H1 (cell line): ENCODE measurements at regions not wholly inside any gene's neighbourhood (a gene's known extent, or its start where the extent isn't known, plus 50 kb on each side); places are given as distances from the start of the nearest gene placed in this dataset.

ENCODE experiments used
- CTCF ChIA-PET: fragments of 300-600 bp; sonication (Branson Sonifier 250); formaldehyde crosslinking; loops from one replicate; lab custom pipeline; 2021; ENCODE audit not compliant: partially characterized antibody; lab: Charles Lee
- POLR2A ChIA-PET: fragments of 300-600 bp; sonication (Branson Sonifier 250); formaldehyde crosslinking; loops from one replicate; lab custom pipeline; 2021; ENCODE audit warnings: inconsistent platforms; ENCODE audit not compliant: partially characterized antibody; lab: Charles Lee
- DNase-seq, 2 experiments: peaks; one replicate each; pipeline versions ENCODE4 v3.0.0 to v3.0.0-alpha.2; 2010 to 2022; ENCODE audit warnings: low spot score in 2 of 2, low read depth in 1 of 2, mixed read lengths in 1 of 2
- FAIRE-seq: peaks from 2 replicates; lab custom pipeline; 2011; peaks lifted over from hg19 to GRCh38; lab: Jason Lieb, UNC
- H2AFZ ChIP-seq: 2 replicates; pipeline ENCODE4 v1.8.1; 2012; ENCODE audit warnings: low read length, inconsistent platforms
- H2AK5ac ChIP-seq: 2 replicates; pipeline ENCODE4 v1.6.1; 2013; ENCODE audit warnings: low read depth, low read length
- H2BK120ac ChIP-seq: replicated peaks from 2 replicates; pipeline ENCODE3; 2013; ENCODE audit warnings: low read depth, low read length, inconsistent platforms
- H2BK12ac ChIP-seq: 2 replicates; pipeline ENCODE4 v1.6.1; 2013; ENCODE audit warnings: low read depth, low read length
- H2BK15ac ChIP-seq: 2 replicates; pipeline ENCODE4 v1.6.1; 2013; ENCODE audit warnings: low read length
- H2BK20ac ChIP-seq: 2 replicates; pipeline ENCODE4 v1.6.1; 2013; ENCODE audit warnings: low read length
- H2BK5ac ChIP-seq: 2 replicates; pipeline ENCODE4 v1.6.1; 2013; ENCODE audit warnings: low read depth, low read length
- H3K14ac ChIP-seq: 2 replicates; pipeline ENCODE4 v1.6.1; 2013; ENCODE audit warnings: inconsistent platforms; ENCODE audit not compliant: insufficient read length
- H3K18ac ChIP-seq: 2 replicates; pipeline ENCODE4 v1.6.1; 2013; ENCODE audit warnings: low read length; ENCODE audit errors: extremely low read depth
- H3K23ac ChIP-seq: 2 replicates; pipeline ENCODE4 v1.6.1; 2013; ENCODE audit warnings: inconsistent platforms; ENCODE audit not compliant: insufficient read length
- H3K23me2 ChIP-seq: 2 replicates; pipeline ENCODE4 v1.6.1; 2013; ENCODE audit warnings: low read depth, low read length
- H3K27ac ChIP-seq: 2 replicates; pipeline ENCODE4 v1.6.1; 2011; ENCODE audit warnings: low read depth, low read length, inconsistent platforms
- H3K27me3 ChIP-seq, 4 experiments: replicated peaks in 1 of 4; 1 replicate in 1 of 4; 2 replicates in 3 of 4; pipeline versions ENCODE4 v1.6.1 to v1.8.1; 2011 to 2013; ENCODE audit warnings: low read length in 3 of 4, mild to moderate bottlenecking in 3 of 4, inconsistent platforms in 2 of 4, mixed read lengths in 2 of 4, moderate library complexity in 1 of 4; ENCODE audit not compliant: control insufficient read depth in 3 of 4, insufficient read depth in 3 of 4; ENCODE audit errors: extremely low read depth in 1 of 4
- H3K36me3 ChIP-seq, 4 experiments: 2 replicates each; pipeline versions ENCODE4 v1.6.1 to v1.8.1; 2011 to 2013; ENCODE audit warnings: mild to moderate bottlenecking in 4 of 4, low read length in 3 of 4, moderate library complexity in 2 of 4, control low read depth in 1 of 4, inconsistent platforms in 1 of 4; ENCODE audit not compliant: insufficient read depth in 4 of 4, control insufficient read depth in 2 of 4
- H3K4ac ChIP-seq: replicated peaks from 2 replicates; pipeline ENCODE3; 2013; ENCODE audit warnings: low read length, low read depth, mixed read lengths, inconsistent platforms; ENCODE audit not compliant: insufficient read length
- H3K4me1 ChIP-seq, 4 experiments: replicated peaks in 1 of 4; 1 replicate in 1 of 4; 2 replicates in 3 of 4; pipeline versions ENCODE4 v1.6.1 to v1.8.1; 2011 to 2013; ENCODE audit warnings: low read length in 3 of 4, inconsistent platforms in 2 of 4, mixed read lengths in 1 of 4; ENCODE audit not compliant: insufficient read depth in 4 of 4, control insufficient read depth in 3 of 4
- H3K4me2 ChIP-seq, 2 experiments: 2 replicates each; pipeline versions ENCODE4 v1.6.1 to v1.8.1; 2011 to 2013; ENCODE audit warnings: low read depth in 2 of 2, low read length in 2 of 2, control low read depth in 1 of 2, inconsistent platforms in 1 of 2, mild to moderate bottlenecking in 1 of 2; ENCODE audit not compliant: insufficient read depth in 1 of 2
- H3K4me3 ChIP-seq, 4 experiments: fragments of 200-600, 300-600 bp in 1 of 4; sonication (generic), shearing (Covaris generic), sonication (Bioruptor Twin) in 1 of 4; 2 replicates each; pipeline versions ENCODE4 v1.5.1 to v1.8.1; 2011 to 2016; ENCODE audit warnings: low read length in 4 of 4, low read depth in 3 of 4, control low read depth in 2 of 4, inconsistent platforms in 2 of 4, mild to moderate bottlenecking in 2 of 4, mixed read lengths in 1 of 4, moderate library complexity in 1 of 4; ENCODE audit not compliant: insufficient read depth in 2 of 4; ENCODE audit errors: extremely low read depth in 1 of 4
- H3K56ac ChIP-seq: replicated peaks from 2 replicates; pipeline ENCODE3; 2013; ENCODE audit warnings: low read depth, mild to moderate bottlenecking, mixed read lengths, low read length, inconsistent platforms; ENCODE audit not compliant: insufficient read length
- H3K79me1 ChIP-seq: 2 replicates; pipeline ENCODE4 v1.6.1; 2013; ENCODE audit warnings: low read depth, low read length, control low read depth
- H3K79me2 ChIP-seq, 2 experiments: 2 replicates each; pipeline versions ENCODE4 v1.6.1 to v1.8.1; 2012 to 2013; ENCODE audit warnings: low read length in 2 of 2, mild to moderate bottlenecking in 2 of 2, inconsistent platforms in 1 of 2; ENCODE audit not compliant: insufficient read depth in 2 of 2, control insufficient read depth in 1 of 2
- H3K9ac ChIP-seq, 4 experiments: replicated peaks in 1 of 4; 1 replicate in 1 of 4; 2 replicates in 3 of 4; pipeline versions ENCODE4 v1.6.1 to v1.8.1; 2011 to 2013; ENCODE audit warnings: low read depth in 3 of 4, low read length in 3 of 4, control low read depth in 2 of 4, mild to moderate bottlenecking in 2 of 4, moderate library complexity in 2 of 4, inconsistent platforms in 1 of 4; ENCODE audit errors: extremely low read depth in 1 of 4
- H3K9me3 ChIP-seq, 2 experiments: 2 replicates each; pipeline versions ENCODE4 v1.6.1 to v1.8.1; 2012 to 2013; ENCODE audit warnings: mild to moderate bottlenecking in 2 of 2, moderate library complexity in 2 of 2, control low read depth in 1 of 2, inconsistent platforms in 1 of 2, low read depth in 1 of 2, low read length in 1 of 2, mixed read lengths in 1 of 2; ENCODE audit not compliant: insufficient read depth in 2 of 2
- H4K20me1 ChIP-seq, 2 experiments: replicated peaks in 1 of 2; 2 replicates each; pipeline versions ENCODE3 to v1.8.1; 2011 to 2013; ENCODE audit warnings: inconsistent platforms in 2 of 2, low read length in 2 of 2, mild to moderate bottlenecking in 1 of 2; ENCODE audit not compliant: insufficient read depth in 2 of 2, control insufficient read depth in 1 of 2
- H4K5ac ChIP-seq: 2 replicates; pipeline ENCODE4 v1.6.1; 2013; ENCODE audit warnings: low read length, low read depth, mixed read lengths, inconsistent platforms; ENCODE audit not compliant: insufficient read length
- H4K8ac ChIP-seq: 2 replicates; pipeline ENCODE4 v1.8.0; 2013; ENCODE audit warnings: mild to moderate bottlenecking, moderate library complexity, low read length, inconsistent platforms; ENCODE audit not compliant: insufficient read depth; ENCODE audit errors: extremely low read depth
- H4K91ac ChIP-seq: replicated peaks from 2 replicates; pipeline ENCODE3; 2013; ENCODE audit warnings: low read length, mixed read lengths, inconsistent platforms; ENCODE audit not compliant: insufficient read length
- EP300 ChIP-seq, 2 experiments: IDR thresholded peaks; 1 replicate in 1 of 2; 2 replicates in 1 of 2; pipeline ENCODE4 v1.6.1; 2011 to 2012; ENCODE audit warnings: low read depth in 2 of 2, low read length in 2 of 2, mild to moderate bottlenecking in 2 of 2, borderline replicate concordance in 1 of 2, inconsistent platforms in 1 of 2, moderate library complexity in 1 of 2
- EZH2 ChIP-seq: fragments of 200-600 bp; sonication (generic); IDR thresholded peaks from 2 replicates; pipeline ENCODE4 v1.7.1; 2012; ENCODE audit warnings: low read depth, mild to moderate bottlenecking, moderate library complexity, low read length, inconsistent platforms; ENCODE audit not compliant: severe bottlenecking
- HDAC2 ChIP-seq, 2 experiments: fragments of 300-600 bp in 1 of 2; sonication (generic) in 1 of 2; IDR thresholded peaks; 2 replicates each; pipeline ENCODE4 v1.6.1; 2011 to 2012; ENCODE audit warnings: low read depth in 2 of 2, low read length in 2 of 2, mild to moderate bottlenecking in 2 of 2, moderate library complexity in 2 of 2, borderline replicate concordance in 1 of 2, inconsistent platforms in 1 of 2
- JUND ChIP-seq: IDR thresholded peaks from 2 replicates; pipeline ENCODE4 v1.6.1; 2011; ENCODE audit warnings: mild to moderate bottlenecking, improper control_type of control experiment, low read length
- KDM5A ChIP-seq: fragments of 200-600 bp; IDR thresholded peaks from 2 replicates; pipeline ENCODE4 v1.7.1; 2012; ENCODE audit warnings: mild to moderate bottlenecking, low read length, inconsistent platforms, mixed read lengths
- MAX ChIP-seq: IDR thresholded peaks from 2 replicates; pipeline ENCODE4 v1.6.1; 2012; ENCODE audit warnings: inconsistent platforms
- PHF8 ChIP-seq: fragments of 200-600 bp; sonication (generic); conservative IDR thresholded peaks from 2 replicates; pipeline ENCODE4 v1.7.1; 2012; ENCODE audit warnings: low read depth, mild to moderate bottlenecking, inconsistent platforms, low read length, moderate library complexity
- TEAD4 ChIP-seq: IDR thresholded peaks from 2 replicates; pipeline ENCODE4 v1.6.1; 2012; ENCODE audit warnings: low read depth, low read length, inconsistent platforms, mixed read lengths

- Histone ChIP-seq H3K4me1 (no peaks in the 10 kb centered on the region), H4K5ac (no peak overlapping the region), H3K27me3 (no peaks in the 10 kb centered on the region), H2AK5ac (no peak overlapping the region), H3K14ac (no peak overlapping the region), H3K56ac (no peak overlapping the region), H3K27ac (no peak overlapping the region), H3K4ac (no peak overlapping the region), H4K8ac (no peak overlapping the region), H2BK15ac (no peak overlapping the region), H3K36me3 (no peaks in the 10 kb centered on the region), H2BK12ac (no peak overlapping the region), H3K23ac (no peak overlapping the region), H3K9ac (no peak overlapping the region), H3K18ac (no peak overlapping the region), H3K4me2 (no peak overlapping the region), H3K9me3 (peaks cover 6 to 9% of the 10 kb centered on the region in 2 experiments; a peak in 3 of 4 replicates), H4K91ac (no peak overlapping the region), H2BK120ac (no peak overlapping the region), H2BK20ac (no peak overlapping the region), H3K79me1 (no peaks in the 10 kb centered on the region), H3K79me2 (no peaks in the 10 kb centered on the region), H2BK5ac (no peak overlapping the region), H4K20me1 (no peaks in the 10 kb centered on the region), H3K4me3 (no peak overlapping the region), H2AFZ (no peak overlapping the region), H3K23me2 (no peaks in the 10 kb centered on the region)
- DNase-seq, result no peak
- no peak for FAIRE-seq
- ChIA-PET CTCF (no interaction called here), POLR2A (no interaction called here)
- TF ChIP-seq KDM5A (no peak), EP300 (IDR thresholded peaks at IDR 0.05; ENCODE audit: borderline replicate concordance in 1 of 2, low read depth in 2 of 2, low read length in 2 of 2) (no peak), TEAD4 (no peak), EZH2 (no peak), PHF8 (no peak), MAX (no peak), JUND (no peak), HDAC2 (IDR thresholded peaks at IDR 0.05; ENCODE audit: borderline replicate concordance in 1 of 2, low read depth in 2 of 2, low read length in 2 of 2) (no peak)
Observed at GRCh38 chr10:8640878-8641277, 586.4 kb downstream of the GATA3 start.
